Osteoblast (primary cell): ENCODE measurements at regions not wholly inside any gene's neighbourhood (a gene's known extent, or its start where the extent isn't known, plus 50 kb on each side); places are given as distances from the start of the nearest gene placed in this dataset.

Experiments
- DNase-seq: peaks from one replicate; pipeline ENCODE4 v3.0.0; 2011; ENCODE audit warnings: low spot score, mixed read lengths; ENCODE audit not compliant: insufficient read length; ENCODE audit errors: missing footprints
- H2AFZ ChIP-seq: 2 replicates; pipeline ENCODE4 v1.6.0; 2011; ENCODE audit warnings: mild to moderate bottlenecking, low read length
- H3K27ac ChIP-seq: 2 replicates; pipeline ENCODE4 v1.5.1; 2011; ENCODE audit warnings: mild to moderate bottlenecking, low read depth, low read length, moderate library complexity
- H3K27me3 ChIP-seq: 2 replicates; pipeline ENCODE4 v1.6.0; 2012; ENCODE audit warnings: mild to moderate bottlenecking, control low read depth, inconsistent platforms, low read length, moderate library complexity; ENCODE audit not compliant: insufficient read depth
- H3K36me3 ChIP-seq: 2 replicates; pipeline ENCODE4 v1.5.1; 2011; ENCODE audit warnings: mild to moderate bottlenecking, low read length, control low read depth, moderate library complexity; ENCODE audit not compliant: insufficient read depth
- H3K4me1 ChIP-seq: 2 replicates; pipeline ENCODE4 v1.5.1; 2011; ENCODE audit warnings: mild to moderate bottlenecking, low read length, control low read depth, moderate library complexity; ENCODE audit not compliant: insufficient read depth
- H3K4me2 ChIP-seq: 2 replicates; pipeline ENCODE4 v1.6.0; 2011; ENCODE audit warnings: mild to moderate bottlenecking, low read length; ENCODE audit not compliant: insufficient read depth
- H3K4me3 ChIP-seq: fragments of 200-600 bp; sonication (generic); 3 replicates; pipeline ENCODE4 v1.5.1; 2012; ENCODE audit warnings: mild to moderate bottlenecking, low read length, inconsistent platforms; ENCODE audit not compliant: insufficient read depth
- H3K79me2 ChIP-seq: 2 replicates; pipeline ENCODE4 v1.6.0; 2012; ENCODE audit warnings: mild to moderate bottlenecking, low read length, control low read depth, inconsistent platforms; ENCODE audit not compliant: insufficient read depth
- H3K9me3 ChIP-seq: 2 replicates; pipeline ENCODE4 v1.5.1; 2011; ENCODE audit warnings: low read depth, low read length, control low read depth
- H4K20me1 ChIP-seq: 2 replicates; pipeline ENCODE4 v1.6.0; 2012; ENCODE audit warnings: mild to moderate bottlenecking, low read length, control low read depth; ENCODE audit not compliant: insufficient read depth
- CTCF ChIP-seq: IDR thresholded peaks from 2 replicates; pipeline ENCODE4 v1.5.1; 2011; ENCODE audit warnings: mild to moderate bottlenecking, low read depth, low read length, moderate library complexity; ENCODE audit errors: extremely low read depth

GRCh38 chr22:25404556-25404927 lies 159.9 kb upstream of the GRK3 start:
- H3K27ac ChIP-seq = no peak overlapping the region
- H3K4me3 ChIP-seq = peak overlapping the region; percentile 73
- no peaks in the 10 kb centered on the region for H3K36me3 ChIP-seq
- no peaks in the 10 kb centered on the region for H3K27me3 ChIP-seq
- H3K4me1 ChIP-seq = peaks cover 33% of the 10 kb centered on the region
- H4K20me1 ChIP-seq = peaks cover 39% of the 10 kb centered on the region
- DNase-seq = no peak
- no peak overlapping the region for H2AFZ ChIP-seq
- peaks cover 36% of the 10 kb centered on the region for H3K79me2 ChIP-seq
- peak overlapping the region; percentile 92 for H3K4me2 ChIP-seq
- H3K9me3 ChIP-seq = no peaks in the 10 kb centered on the region
- no peak for TF ChIP-seq CTCF

- Histone ChIP-seq H3K27me3 (no peaks in the 10 kb centered on the region), H3K36me3 (no peaks in the 10 kb centered on the region), H3K4me2 (peak overlapping the region; percentile 92), H3K79me2 (peaks cover 31% of the 10 kb centered on the region), H3K4me1 (peaks cover 33% of the 10 kb centered on the region), H3K4me3 (peak overlapping the region; percentile 73), H2AFZ (peak overlapping the region; percentile 51), H3K27ac (peak overlapping the region; percentile 51), H3K9me3 (no peaks in the 10 kb centered on the region), H4K20me1 (peaks cover 35% of the 10 kb centered on the region)
- peak; percentile 99 for DNase-seq
- no peak for TF ChIP-seq CTCF
Measured at GRCh38 chr22:25404928-25405816, 159.3 kb upstream of the GRK3 start.

GRCh38 chr22:25405841-25406509 lies 158.5 kb upstream of the GRK3 start:
- DNase-seq = no peak
- Histone ChIP-seq H3K79me2 (peaks cover 31% of the 10 kb centered on the region), H3K27me3 (no peaks in the 10 kb centered on the region), H3K27ac (peak overlapping the region; percentile 51), H3K4me1 (peaks cover 27% of the 10 kb centered on the region), H3K4me2 (peak overlapping the region; percentile 85), H3K9me3 (no peaks in the 10 kb centered on the region), H3K36me3 (no peaks in the 10 kb centered on the region), H4K20me1 (peaks cover 29% of the 10 kb centered on the region), H2AFZ (peak overlapping the region; percentile 0), H3K4me3 (peak overlapping the region; percentile 73)
- TF ChIP-seq CTCF = no peak
